Loucy (cell line): ENCODE measurements at regions not wholly inside any gene's neighbourhood (a gene's known extent, or its start where the extent isn't known, plus 50 kb on each side); places are given as distances from the start of the nearest gene placed in this dataset.

Source experiments
- EZH2phosphoT487 ChIP-seq: fragments of 200-600 bp; IDR thresholded peaks from 2 replicates; pipeline ENCODE4 v1.6.1; 2018; ENCODE audit warnings: antibody characterized with exemption, mild to moderate bottlenecking, moderate library complexity, borderline replicate concordance
- TF ChIP-seq, protein P1 (sequence below): fragments of 200-600 bp; sonication (generic); conservative IDR thresholded peaks from 2 replicates; pipeline ENCODE4 v1.5.1; 2014; ENCODE audit warnings: mild to moderate bottlenecking, antibody characterized with exemption, low read length

DNA sequence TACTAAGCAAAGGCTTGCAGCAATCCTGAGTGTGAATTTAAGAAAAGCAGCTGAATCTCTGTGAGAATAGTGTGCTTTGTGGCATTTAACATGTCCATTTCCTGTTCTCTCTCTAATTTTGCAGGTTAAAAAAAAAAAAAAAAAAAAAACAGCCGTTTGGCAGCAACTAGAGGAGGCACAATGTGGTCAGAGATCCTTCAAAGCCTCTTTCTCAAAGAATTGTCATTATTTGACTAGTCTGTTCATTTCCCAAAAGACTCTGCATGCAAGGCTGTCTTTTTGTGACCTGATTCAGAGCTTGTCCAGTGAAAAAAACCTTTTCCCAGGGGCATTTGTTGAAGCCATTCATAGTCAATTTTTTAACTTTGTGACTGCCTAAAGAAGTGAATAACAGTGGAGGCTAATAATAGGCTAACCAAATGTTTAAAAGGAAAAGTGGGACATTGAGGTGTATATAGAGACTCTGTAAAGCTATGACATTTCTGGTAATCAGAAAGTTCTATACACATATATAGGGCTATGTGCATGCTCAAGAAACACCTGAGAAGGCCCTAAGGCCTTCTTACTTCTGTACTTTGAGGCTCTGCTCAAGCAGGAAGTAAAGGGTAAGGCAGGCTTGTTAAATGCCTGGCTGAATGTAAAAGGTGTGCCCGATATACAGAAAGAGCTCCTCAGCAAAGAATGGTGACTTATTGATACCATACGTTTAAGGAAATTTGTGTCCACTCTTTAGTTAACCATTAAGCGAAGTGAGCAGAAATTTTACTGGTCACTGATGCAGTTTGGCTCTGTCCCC lies 289.6 kb upstream of the RAB6C start:
- TF ChIP-seq, protein P1, sequence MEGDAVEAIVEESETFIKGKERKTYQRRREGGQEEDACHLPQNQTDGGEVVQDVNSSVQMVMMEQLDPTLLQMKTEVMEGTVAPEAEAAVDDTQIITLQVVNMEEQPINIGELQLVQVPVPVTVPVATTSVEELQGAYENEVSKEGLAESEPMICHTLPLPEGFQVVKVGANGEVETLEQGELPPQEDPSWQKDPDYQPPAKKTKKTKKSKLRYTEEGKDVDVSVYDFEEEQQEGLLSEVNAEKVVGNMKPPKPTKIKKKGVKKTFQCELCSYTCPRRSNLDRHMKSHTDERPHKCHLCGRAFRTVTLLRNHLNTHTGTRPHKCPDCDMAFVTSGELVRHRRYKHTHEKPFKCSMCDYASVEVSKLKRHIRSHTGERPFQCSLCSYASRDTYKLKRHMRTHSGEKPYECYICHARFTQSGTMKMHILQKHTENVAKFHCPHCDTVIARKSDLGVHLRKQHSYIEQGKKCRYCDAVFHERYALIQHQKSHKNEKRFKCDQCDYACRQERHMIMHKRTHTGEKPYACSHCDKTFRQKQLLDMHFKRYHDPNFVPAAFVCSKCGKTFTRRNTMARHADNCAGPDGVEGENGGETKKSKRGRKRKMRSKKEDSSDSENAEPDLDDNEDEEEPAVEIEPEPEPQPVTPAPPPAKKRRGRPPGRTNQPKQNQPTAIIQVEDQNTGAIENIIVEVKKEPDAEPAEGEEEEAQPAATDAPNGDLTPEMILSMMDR: no peak
- no peak for TF ChIP-seq EZH2phosphoT487
